Activated T-cell treated with anti-CD3 and anti-CD28 coated beads for 1 hour (primary cell): ENCODE measurements at regions not wholly inside any gene's neighbourhood (a gene's known extent, or its start where the extent isn't known, plus 50 kb on each side); places are given as distances from the start of the nearest gene placed in this dataset.
"Not testable (repeated sequence)": the region's sequence is repeated elsewhere in the genome, so short reads cannot be mapped to it uniquely, and the experiment has no call there.

ENCODE experiments used
- DNase-seq: peaks from one replicate; pipeline ENCODE4 v3.0.0-alpha.2; 2020; ENCODE audit warnings: low read depth

- not testable (repeated sequence) for DNase-seq
These were observed 832.7 kb upstream of the PRKX start for GRCh38 chrX:4546178-4546577.

DNA sequence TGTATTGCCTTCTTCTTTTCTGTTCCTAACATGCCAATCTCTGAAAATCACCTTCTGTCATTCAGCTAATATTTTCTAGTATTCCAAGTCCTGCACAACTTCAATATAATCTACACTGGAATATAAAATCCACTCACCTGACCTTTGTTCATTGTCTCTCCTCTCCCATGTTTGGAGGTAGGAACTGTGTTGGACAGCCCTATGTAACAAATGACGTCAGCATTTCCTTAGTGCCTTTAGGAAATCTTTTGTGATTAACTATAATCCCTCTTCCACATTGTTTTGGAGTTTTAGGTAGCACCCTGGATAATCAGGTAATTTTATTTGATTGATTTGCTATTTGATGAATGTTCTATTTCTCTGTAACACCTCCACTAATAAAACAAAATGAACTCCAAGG is 814.8 kb upstream of the PRKX start:
- DNase-seq, result no peak

DNA sequence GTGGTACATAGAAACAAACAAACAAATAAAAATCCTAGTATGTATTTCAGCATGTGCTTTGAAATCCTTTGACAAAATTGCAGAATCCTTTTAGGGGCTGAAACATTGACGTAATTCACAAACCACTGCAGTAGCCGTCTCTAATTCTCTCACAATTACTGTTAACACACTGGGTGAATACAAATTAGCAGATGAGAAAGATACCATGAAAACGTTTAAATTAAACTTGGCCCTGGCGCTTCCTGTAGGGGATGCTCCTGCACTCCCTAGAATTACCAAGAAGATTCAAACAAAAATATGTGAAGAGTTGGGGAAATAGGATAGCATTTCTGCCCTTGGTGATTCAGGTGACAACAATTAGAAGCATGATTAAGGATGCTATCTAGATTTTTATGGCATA is 772.5 kb upstream of the PRKX start:
- no peak for DNase-seq

GRCh38 chrX:4484266-4484665 is 770.8 kb upstream of the PRKX start:
- DNase-seq, result no peak

- no peak for DNase-seq
These were observed 738.1 kb upstream of the PRKX start for GRCh38 chrX:4451591-4451990.

DNA sequence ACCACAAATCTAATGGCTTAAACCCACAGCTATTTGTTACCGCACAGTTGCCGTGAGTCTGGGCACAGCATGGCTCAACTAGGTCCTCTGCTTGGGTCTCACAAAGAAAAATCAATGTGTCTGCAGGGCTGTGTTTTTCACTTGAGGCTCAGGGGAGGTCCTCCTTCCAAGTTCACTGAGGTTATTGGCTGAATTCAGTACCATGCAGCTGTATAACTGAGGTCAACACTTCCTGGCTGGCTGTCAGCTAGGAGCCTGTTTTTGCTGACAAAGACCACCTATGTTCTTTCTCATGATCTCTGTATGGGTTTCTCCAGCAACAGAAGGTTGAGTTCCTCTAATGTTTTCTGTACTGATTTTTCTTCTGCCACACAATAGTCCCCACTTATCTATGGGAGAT is 736.7 kb upstream of the PRKX start:
- DNase-seq, result no peak

DNA sequence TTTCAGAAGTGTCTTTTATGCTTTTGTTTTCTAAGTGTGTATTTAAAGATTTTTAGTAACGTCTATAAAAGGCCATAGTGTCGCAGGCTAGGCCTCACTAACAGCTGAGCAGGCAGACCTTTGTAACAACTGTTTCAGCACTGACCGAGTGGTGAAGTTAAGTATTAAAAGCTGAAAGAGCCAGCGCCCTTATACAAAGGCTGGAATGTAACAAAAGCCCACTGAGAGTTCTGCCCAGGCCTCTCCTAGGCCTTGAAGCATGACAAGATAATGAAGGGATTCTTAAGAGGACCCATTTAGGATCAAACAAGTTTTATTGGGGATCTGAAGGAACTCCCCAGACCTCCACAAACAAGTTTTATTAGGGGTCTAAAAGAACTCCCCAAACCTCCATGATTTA is 722.5 kb upstream of the PRKX start:
- DNase-seq, result no peak

DNA sequence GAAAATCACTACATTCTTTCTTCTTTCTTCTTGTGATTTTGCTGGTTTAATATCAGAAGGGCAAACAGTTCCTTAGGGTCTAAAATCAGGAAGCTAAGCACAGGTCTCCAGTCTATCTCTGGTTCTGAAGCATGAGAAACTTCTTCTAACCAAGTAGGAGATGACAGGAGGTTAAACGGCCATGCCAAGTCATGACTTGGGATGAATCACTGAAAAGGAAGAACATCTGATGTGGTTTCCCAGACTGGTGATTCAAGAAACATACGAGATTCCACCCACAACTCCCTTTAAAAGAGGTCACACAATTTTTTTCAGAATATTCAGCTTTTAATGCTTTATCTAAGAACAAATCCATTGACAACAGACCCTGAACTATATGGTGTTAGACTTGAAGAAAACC is 684.0 kb upstream of the PRKX start:
- no peak for DNase-seq

GRCh38 chrX:4382273-4382672 is 668.8 kb upstream of the PRKX start:
- no peak for DNase-seq

GRCh38 chrX:4380710-4381109 is 667.3 kb upstream of the PRKX start:
- DNase-seq, result no peak

GRCh38 chrX:4379071-4379470 is 665.6 kb upstream of the PRKX start:
- DNase-seq, result no peak

- DNase-seq, result no peak
These were observed 660.3 kb upstream of the PRKX start for GRCh38 chrX:4373791-4374190.

DNA sequence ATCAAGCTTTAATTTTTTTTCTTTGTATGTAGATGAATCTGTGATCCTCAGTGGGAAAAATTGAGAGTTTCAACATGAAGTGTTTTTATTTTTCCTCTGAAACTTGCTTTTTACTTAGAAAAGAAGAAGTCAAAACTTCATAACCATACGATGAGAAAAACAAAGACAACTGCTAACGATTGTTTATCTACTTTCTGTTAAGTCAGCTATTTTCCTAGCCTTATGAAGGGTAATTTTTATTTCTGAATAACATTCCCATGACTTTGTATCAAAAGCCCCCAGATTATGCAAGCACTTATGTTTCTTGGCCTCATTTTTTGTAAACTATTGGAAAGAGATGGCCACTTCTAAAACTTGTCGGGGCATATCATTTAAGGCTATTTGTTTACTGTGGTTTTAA is 645.1 kb upstream of the PRKX start:
- no peak for DNase-seq

DNA sequence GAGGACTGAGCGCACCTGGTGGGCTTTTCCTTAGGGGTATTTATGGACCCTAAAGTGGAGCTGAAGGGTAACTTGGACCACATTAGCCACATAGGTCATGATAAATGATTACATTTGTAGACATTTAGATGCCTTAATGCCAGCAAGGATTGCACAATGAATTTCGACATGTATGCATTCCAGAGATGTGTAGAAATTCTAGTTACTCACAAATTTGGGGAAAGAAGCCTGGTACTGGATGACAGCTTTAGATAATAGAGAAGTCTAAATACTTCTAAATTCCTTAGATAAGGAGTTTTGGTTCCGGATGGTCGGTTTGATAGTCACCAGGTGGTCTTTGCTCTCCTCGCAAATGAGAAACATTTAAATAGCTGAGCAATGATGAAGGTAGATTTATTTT is 609.5 kb upstream of the PRKX start:
- DNase-seq, result no peak

DNA sequence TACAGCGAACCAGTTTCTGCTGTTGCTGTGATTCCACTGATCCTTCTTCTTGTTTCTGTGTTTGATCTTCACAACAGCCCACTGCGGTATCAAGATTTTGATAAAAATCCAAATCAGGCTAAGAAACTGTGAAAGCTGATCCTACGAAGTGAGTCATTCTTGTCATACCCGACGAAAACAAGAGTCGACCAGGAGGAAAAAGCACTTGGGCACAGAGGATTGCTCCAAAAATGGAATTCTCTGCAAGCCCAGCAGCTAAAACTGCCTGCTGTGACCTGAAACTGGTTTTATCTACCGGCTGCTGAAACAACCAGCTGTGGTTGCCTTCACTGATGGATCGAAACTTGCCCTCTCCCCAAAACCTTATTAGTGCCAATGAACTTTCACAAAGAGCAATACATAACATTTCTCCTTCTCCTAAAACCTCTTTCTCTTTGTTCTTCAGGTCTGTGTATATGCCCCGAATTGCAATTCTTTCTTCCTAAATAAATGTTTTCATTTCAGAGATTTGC is 607.0 kb upstream of the PRKX start:
- no peak for DNase-seq

DNA sequence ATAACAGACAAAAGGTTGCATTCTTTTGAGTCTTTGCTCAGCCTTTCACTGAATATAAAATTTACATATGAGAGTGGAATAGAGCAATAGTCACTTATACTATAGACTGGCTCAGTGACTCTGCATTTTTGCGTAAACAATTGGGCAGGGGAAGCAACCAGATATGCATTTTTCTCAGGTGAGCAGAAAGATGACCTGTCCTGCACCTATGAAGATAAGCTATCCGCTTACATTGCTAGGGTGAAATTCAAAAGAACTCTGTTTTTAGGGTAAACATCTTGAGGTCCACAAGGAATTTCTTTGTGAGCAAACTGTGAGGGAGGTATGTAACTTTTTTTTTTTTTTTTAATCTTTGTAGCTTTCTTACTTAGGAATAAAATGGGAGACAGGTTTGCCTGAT is 602.4 kb upstream of the PRKX start:
- DNase-seq, result no peak

- no peak for DNase-seq
These were observed 601.1 kb upstream of the PRKX start for GRCh38 chrX:4314586-4314985.

DNA sequence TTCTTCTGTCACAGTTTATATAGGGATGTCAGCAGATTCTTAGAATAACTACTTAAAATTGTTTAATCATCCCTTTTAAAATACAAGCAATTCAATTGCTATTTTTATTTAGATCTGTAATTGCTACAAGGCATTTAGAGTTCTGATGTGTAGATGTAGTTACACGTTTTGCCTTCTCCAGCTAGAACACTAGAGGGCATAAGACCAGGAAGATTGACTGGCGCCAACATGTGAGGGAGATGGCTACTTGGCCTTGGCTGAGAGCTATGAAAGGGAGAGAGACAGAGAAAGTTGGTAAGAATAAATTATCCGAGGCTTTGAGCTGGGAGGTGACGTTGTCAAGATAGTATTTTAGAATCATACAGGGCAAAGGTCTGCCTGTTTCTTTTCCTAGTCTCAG is 563.7 kb upstream of the PRKX start:
- DNase-seq, result no peak

- no peak for DNase-seq
These were observed 555.2 kb upstream of the PRKX start for GRCh38 chrX:4268676-4269075.

- no peak for DNase-seq
These were observed 551.6 kb upstream of the PRKX start for GRCh38 chrX:4265036-4265435.

GRCh38 chrX:4263030-4263803 is 549.8 kb upstream of the PRKX start:
- DNase-seq, result no peak

GRCh38 chrX:4253092-4253491 is 539.6 kb upstream of the PRKX start:
- no peak for DNase-seq

DNA sequence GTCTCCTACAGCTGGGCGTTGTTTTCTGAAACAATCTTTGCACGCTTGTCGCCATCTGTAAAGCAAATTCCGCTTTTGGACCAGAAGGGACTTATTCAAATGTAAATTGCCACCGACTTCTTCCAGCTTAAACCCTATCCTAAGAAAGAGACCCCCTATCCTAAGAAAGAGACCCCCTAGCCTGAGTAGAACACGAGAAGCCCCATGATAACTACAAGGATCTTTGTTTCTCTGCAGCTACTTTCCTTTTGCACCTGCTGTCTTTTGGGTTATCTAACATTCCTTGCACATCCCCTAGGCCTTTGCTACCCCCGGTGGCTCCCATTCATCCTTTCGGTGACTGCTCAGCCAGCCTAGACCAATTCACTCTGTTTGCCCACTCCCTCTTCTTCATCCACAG is 536.0 kb upstream of the PRKX start:
- DNase-seq, result no peak

DNA sequence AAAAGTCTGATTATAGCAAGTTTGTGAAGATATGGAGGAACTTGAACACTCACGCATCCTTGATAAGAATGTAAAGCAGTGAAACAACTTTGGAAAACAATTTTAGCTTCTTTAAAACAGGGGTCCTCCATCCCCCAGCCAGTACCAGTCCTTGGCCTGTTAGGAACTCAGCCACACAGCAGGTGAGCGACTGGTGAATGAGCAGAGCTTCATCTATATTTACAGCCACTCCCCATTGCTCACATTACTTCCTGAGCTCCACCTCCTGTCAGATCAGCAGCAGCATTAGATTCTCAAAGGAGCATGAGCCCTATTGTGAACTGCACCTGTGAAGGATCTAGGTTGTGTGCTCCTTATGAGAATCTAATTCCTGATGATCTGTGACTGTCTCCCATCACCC is 530.3 kb upstream of the PRKX start:
- DNase-seq, result no peak
